ENCODE measurements at regions not wholly inside any gene's neighbourhood (a gene's known extent, or its start where the extent isn't known, plus 50 kb on each side); places are given as distances from the start of the nearest gene placed in this dataset.

DNA sequence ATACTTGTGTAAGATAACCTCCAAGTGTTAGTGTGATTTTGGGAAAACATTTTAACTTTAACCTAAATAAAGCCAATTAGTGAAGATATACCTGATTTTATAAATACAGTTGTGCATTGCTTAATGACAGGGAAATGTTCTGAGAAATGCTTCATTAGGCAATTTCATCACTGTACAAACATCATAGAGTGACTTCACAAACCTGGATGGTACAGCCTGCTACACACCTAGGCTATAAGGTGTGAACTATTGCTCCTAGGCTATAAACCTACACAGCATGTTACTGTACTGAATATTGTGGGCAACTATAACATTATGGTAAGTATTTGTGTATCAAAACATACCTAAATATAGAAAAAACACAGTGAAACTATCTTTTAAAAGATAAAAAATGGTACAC lies 166.8 kb upstream of the TARS1 start (continued):
- TF ChIP-seq, protein P1, sequence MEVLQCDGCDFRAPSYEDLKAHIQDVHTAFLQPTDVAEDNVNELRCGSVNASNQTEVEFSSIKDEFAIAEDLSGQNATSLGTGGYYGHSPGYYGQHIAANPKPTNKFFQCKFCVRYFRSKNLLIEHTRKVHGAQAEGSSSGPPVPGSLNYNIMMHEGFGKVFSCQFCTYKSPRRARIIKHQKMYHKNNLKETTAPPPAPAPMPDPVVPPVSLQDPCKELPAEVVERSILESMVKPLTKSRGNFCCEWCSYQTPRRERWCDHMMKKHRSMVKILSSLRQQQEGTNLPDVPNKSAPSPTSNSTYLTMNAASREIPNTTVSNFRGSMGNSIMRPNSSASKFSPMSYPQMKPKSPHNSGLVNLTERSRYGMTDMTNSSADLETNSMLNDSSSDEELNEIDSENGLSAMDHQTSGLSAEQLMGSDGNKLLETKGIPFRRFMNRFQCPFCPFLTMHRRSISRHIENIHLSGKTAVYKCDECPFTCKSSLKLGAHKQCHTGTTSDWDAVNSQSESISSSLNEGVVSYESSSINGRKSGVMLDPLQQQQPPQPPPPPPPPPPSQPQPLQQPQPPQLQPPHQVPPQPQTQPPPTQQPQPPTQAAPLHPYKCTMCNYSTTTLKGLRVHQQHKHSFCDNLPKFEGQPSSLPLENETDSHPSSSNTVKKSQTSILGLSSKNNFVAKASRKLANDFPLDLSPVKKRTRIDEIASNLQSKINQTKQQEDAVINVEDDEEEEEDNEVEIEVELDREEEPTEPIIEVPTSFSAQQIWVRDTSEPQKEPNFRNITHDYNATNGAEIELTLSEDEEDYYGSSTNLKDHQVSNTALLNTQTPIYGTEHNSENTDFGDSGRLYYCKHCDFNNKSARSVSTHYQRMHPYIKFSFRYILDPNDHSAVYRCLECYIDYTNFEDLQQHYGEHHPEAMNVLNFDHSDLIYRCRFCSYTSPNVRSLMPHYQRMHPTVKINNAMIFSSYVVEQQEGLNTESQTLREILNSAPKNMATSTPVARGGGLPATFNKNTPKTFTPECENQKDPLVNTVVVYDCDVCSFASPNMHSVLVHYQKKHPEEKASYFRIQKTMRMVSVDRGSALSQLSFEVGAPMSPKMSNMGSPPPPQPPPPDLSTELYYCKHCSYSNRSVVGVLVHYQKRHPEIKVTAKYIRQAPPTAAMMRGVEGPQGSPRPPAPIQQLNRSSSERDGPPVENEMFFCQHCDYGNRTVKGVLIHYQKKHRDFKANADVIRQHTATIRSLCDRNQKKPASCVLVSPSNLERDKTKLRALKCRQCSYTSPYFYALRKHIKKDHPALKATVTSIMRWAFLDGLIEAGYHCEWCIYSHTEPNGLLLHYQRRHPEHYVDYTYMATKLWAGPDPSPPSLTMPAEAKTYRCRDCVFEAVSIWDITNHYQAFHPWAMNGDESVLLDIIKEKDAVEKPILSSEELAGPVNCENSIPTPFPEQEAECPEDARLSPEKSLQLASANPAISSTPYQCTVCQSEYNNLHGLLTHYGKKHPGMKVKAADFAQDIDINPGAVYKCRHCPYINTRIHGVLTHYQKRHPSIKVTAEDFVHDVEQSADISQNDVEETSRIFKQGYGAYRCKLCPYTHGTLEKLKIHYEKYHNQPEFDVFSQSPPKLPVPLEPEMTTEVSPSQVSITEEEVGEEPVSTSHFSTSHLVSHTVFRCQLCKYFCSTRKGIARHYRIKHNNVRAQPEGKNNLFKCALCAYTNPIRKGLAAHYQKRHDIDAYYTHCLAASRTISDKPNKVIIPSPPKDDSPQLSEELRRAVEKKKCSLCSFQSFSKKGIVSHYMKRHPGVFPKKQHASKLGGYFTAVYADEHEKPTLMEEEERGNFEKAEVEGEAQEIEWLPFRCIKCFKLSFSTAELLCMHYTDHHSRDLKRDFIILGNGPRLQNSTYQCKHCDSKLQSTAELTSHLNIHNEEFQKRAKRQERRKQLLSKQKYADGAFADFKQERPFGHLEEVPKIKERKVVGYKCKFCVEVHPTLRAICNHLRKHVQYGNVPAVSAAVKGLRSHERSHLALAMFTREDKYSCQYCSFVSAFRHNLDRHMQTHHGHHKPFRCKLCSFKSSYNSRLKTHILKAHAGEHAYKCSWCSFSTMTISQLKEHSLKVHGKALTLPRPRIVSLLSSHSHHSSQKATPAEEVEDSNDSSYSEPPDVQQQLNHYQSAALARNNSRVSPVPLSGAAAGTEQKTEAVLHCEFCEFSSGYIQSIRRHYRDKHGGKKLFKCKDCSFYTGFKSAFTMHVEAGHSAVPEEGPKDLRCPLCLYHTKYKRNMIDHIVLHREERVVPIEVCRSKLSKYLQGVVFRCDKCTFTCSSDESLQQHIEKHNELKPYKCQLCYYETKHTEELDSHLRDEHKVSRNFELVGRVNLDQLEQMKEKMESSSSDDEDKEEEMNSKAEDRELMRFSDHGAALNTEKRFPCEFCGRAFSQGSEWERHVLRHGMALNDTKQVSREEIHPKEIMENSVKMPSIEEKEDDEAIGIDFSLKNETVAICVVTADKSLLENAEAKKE (CRISPR knock-in tag; IDR thresholded peaks at IDR 0.05), result no peak
- TF ChIP-seq ZNF331 (CRISPR knock-in tag; IDR thresholded peaks at IDR 0.05; ENCODE audit: low read depth), result no peak
- no peak for TF ChIP-seq STAT1 (IDR thresholded peaks at IDR 0.05; ENCODE audit: unreplicated experiment)
- no peak for TF ChIP-seq ZNF114 (CRISPR knock-in tag; IDR thresholded peaks at IDR 0.05)
- TF ChIP-seq CREB1 (CRISPR knock-in tag; IDR thresholded peaks at IDR 0.05; ENCODE audit: low read depth), result no peak

DNA sequence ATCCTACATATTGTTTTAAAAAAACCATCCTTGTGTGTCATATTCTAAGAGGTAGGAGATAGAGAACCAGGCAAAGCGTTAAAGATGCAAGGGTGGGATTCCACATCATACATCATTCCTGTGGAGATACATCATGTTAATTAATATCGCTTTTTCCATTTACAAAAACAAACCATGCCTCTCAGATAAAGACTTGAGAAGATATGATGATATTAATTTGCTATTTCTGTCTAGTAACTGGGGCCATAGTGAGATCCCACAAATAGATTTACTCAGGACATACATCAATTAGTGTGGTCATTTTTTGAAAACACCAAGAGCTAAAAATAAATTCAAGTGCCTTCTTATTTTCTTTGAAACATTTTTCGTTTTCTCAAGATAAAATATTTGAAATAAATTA lies 165.4 kb upstream of the TARS1 start:
- H3K27me3 Mint-ChIP-seq (ENCODE audit: insufficient read depth, low read depth, poor library complexity), result no peaks in the 10 kb centered on the region
- no peaks in the 10 kb centered on the region for H3K36me3 Mint-ChIP-seq (ENCODE audit: low read depth)
- H3K4me3 ChIP-seq, result no peak overlapping the region
- H3K27me3 ChIP-seq (ENCODE audit: insufficient read depth), result no peaks in the 10 kb centered on the region
- DNase-seq (ENCODE audit: low spot score) (no peak), ATAC-seq (no peak)
- H4K20me1 ChIP-seq (replicated peaks; ENCODE audit: insufficient read depth), result no peaks in the 10 kb centered on the region
- H3K36me3 ChIP-seq (ENCODE audit: insufficient read depth), result no peaks in the 10 kb centered on the region
- no peak overlapping the region for H3K27ac Mint-ChIP-seq
- no peaks in the 10 kb centered on the region for H3F3A ChIP-seq (replicated peaks; ENCODE audit: low read depth)
- H3K79me2 ChIP-seq (replicated peaks; ENCODE audit: insufficient read depth), result no peaks in the 10 kb centered on the region
- H3K9me3 Mint-ChIP-seq, result no peaks in the 10 kb centered on the region
- H3K4me3 Mint-ChIP-seq, result no peak overlapping the region
- H3K27ac ChIP-seq (ENCODE audit: low read depth), result no peak overlapping the region
- no peaks in the 10 kb centered on the region for H3K4me1 ChIP-seq (ENCODE audit: insufficient read depth)
- no peak overlapping the region for H3K4me2 ChIP-seq
- H3K9me2 ChIP-seq (ENCODE audit: insufficient read depth), result no peaks in the 10 kb centered on the region
- H3K4me1 Mint-ChIP-seq, result no peaks in the 10 kb centered on the region
- no peak overlapping the region for H2AFZ ChIP-seq
- TF ChIP-seq JUNB (IDR thresholded peaks at IDR 0.05; ENCODE audit: unreplicated experiment) (no peak), STAT1 (IDR thresholded peaks at IDR 0.05; ENCODE audit: unreplicated experiment) (no peak), POLR2AphosphoS5 (IDR thresholded peaks at IDR 0.05; ENCODE audit: low read depth) (no peak)
- TF ChIP-seq, protein P2, sequence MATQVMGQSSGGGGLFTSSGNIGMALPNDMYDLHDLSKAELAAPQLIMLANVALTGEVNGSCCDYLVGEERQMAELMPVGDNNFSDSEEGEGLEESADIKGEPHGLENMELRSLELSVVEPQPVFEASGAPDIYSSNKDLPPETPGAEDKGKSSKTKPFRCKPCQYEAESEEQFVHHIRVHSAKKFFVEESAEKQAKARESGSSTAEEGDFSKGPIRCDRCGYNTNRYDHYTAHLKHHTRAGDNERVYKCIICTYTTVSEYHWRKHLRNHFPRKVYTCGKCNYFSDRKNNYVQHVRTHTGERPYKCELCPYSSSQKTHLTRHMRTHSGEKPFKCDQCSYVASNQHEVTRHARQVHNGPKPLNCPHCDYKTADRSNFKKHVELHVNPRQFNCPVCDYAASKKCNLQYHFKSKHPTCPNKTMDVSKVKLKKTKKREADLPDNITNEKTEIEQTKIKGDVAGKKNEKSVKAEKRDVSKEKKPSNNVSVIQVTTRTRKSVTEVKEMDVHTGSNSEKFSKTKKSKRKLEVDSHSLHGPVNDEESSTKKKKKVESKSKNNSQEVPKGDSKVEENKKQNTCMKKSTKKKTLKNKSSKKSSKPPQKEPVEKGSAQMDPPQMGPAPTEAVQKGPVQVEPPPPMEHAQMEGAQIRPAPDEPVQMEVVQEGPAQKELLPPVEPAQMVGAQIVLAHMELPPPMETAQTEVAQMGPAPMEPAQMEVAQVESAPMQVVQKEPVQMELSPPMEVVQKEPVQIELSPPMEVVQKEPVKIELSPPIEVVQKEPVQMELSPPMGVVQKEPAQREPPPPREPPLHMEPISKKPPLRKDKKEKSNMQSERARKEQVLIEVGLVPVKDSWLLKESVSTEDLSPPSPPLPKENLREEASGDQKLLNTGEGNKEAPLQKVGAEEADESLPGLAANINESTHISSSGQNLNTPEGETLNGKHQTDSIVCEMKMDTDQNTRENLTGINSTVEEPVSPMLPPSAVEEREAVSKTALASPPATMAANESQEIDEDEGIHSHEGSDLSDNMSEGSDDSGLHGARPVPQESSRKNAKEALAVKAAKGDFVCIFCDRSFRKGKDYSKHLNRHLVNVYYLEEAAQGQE (IDR thresholded peaks at IDR 0.05; ENCODE audit: unreplicated experiment), result no peak

Measured in GM23338 (cell line).